ENCODE measurements at regions not wholly inside any gene's neighbourhood (a gene's known extent, or its start where the extent isn't known, plus 50 kb on each side); places are given as distances from the start of the nearest gene placed in this dataset.

DNA sequence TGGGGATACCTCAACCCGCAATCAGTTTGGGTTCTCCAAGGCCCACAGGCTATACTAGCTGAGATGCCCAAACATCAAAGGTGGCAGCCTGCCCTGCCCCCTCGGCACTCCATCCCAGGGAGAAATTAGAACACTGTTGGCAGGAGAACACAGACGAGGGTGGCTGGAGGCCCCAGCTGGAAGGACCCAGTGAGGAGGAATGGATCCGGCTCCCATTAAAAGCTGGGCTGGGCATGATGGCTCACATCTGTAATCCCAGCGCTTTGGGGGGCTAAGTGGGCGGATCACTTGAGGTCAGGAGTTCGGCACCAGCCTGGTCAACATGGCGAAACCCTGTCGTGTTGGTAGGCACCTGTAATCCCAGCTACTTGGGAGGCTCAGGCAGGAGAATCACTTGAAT is 199.9 kb upstream of the GNAI1 start:
- intact Hi-C loops (cut with DNase I): no loop called here
- Histone ChIP-seq H3K9me3 (no peaks in the 10 kb centered on the region), H3K36me3 (no peaks in the 10 kb centered on the region), H3K4me3 (no peak overlapping the region), H3K4me1 (no peaks in the 10 kb centered on the region), H3K27me3 (no peaks in the 10 kb centered on the region), H3K27ac (no peak overlapping the region)
- no peak for DNase-seq
- TF ChIP-seq, protein P1, sequence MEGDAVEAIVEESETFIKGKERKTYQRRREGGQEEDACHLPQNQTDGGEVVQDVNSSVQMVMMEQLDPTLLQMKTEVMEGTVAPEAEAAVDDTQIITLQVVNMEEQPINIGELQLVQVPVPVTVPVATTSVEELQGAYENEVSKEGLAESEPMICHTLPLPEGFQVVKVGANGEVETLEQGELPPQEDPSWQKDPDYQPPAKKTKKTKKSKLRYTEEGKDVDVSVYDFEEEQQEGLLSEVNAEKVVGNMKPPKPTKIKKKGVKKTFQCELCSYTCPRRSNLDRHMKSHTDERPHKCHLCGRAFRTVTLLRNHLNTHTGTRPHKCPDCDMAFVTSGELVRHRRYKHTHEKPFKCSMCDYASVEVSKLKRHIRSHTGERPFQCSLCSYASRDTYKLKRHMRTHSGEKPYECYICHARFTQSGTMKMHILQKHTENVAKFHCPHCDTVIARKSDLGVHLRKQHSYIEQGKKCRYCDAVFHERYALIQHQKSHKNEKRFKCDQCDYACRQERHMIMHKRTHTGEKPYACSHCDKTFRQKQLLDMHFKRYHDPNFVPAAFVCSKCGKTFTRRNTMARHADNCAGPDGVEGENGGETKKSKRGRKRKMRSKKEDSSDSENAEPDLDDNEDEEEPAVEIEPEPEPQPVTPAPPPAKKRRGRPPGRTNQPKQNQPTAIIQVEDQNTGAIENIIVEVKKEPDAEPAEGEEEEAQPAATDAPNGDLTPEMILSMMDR (IDR thresholded peaks at IDR 0.05): no peak
- TF ChIP-seq POLR2A (IDR thresholded peaks at IDR 0.05): no peak
- 82 to 83% methylated on average over 5 to 6 of the region's 9 CpGs for WGBS, 2 donors

DNA sequence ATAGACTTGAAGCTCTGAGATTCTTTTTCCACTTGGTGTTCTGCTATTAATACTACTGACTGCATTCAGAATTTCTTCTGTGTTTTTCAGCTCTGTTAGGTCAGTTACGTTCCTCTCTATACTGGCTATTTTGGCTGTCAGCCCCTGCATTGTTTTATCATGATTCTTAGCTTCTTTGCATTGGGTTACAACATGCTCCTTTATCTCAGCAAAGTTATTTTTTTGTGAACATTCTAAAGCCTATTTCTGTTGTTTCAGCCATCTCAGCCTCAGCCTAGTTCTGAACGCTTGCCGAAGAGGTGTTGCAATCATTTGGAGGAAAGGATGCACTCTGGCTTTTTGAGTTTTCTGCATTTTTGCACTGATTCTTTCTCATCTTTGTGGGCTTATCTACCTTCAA is 201.5 kb upstream of the GNAI1 start:
- H3K9me3 ChIP-seq: no peaks in the 10 kb centered on the region
- no peak overlapping the region for H3K27ac ChIP-seq
- H3K4me1 ChIP-seq: no peaks in the 10 kb centered on the region
- DNase-seq: no peak
- TF ChIP-seq, protein P1 (IDR thresholded peaks at IDR 0.05): no peak
- intact Hi-C loops (cut with DNase I): no loop called here
- H3K4me3 ChIP-seq: no peak overlapping the region
- 75% methylated on average over 3 of the region's 3 CpGs for WGBS, 2 donors
- no peaks in the 10 kb centered on the region for H3K27me3 ChIP-seq
- no peaks in the 10 kb centered on the region for H3K36me3 ChIP-seq

DNA sequence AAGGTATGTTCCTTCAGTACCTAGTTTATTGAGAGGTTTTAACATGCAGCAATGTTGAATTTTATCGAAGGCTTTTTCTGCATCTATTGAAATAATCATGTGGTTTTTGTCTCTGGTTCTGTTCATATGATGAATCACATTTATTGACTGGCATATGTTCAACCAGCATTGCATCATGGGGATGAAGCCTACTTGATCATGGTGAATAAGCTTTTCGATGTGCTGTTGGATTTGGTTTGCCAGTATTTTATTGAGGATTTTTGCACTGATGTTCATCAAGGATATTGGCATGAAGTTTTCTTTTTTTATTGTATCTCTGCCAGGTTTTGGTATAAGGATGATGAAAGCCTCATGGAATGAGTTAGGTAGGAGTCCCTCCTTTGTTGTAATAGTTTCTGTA is 204.0 kb upstream of the GNAI1 start:
- intact Hi-C loops (cut with DNase I): no loop called here
- 67 to 85% methylated on average over 2 of the region's 2 CpGs for WGBS, 2 donors
- TF ChIP-seq, protein P1 (IDR thresholded peaks at IDR 0.05): no peak
- no peak for TF ChIP-seq POLR2A (IDR thresholded peaks at IDR 0.05)
- Histone ChIP-seq H3K9me3 (no peaks in the 10 kb centered on the region), H3K27ac (no peak overlapping the region), H3K36me3 (no peaks in the 10 kb centered on the region), H3K27me3 (no peaks in the 10 kb centered on the region), H3K4me3 (no peak overlapping the region), H3K4me1 (no peaks in the 10 kb centered on the region)
- no peak for DNase-seq

DNA sequence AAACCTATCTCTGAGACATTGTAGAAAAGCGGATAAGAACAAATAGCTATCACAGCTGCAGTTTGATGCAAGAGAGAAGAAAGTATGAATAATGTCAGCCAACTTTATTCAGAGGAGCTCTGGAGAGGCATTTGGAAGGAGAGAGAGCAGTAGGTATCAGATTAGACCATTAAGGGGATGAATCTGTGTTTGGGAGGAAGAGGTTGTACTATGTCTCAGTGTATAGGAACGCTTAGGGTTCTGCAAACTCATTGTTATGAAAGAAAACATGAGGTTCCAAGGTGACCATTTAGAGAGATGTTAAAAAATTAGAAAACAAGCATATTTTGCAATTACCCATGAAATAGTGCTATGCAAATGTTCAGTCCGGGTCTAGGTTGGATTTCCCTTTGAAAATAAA is 207.5 kb upstream of the GNAI1 start:
- intact Hi-C loops (cut with DNase I): no loop called here
- Histone ChIP-seq H3K4me1 (no peaks in the 10 kb centered on the region), H3K4me3 (no peak overlapping the region), H3K27ac (no peak overlapping the region), H3K9me3 (no peaks in the 10 kb centered on the region), H3K27me3 (no peaks in the 10 kb centered on the region), H3K36me3 (no peaks in the 10 kb centered on the region)
- WGBS, 2 donors: 69 to 73% methylated on average over 3 of the region's 3 CpGs
- no peak for TF ChIP-seq POLR2A (IDR thresholded peaks at IDR 0.05)
- TF ChIP-seq, protein P1 (IDR thresholded peaks at IDR 0.05): no peak
- DNase-seq: no peak

DNA sequence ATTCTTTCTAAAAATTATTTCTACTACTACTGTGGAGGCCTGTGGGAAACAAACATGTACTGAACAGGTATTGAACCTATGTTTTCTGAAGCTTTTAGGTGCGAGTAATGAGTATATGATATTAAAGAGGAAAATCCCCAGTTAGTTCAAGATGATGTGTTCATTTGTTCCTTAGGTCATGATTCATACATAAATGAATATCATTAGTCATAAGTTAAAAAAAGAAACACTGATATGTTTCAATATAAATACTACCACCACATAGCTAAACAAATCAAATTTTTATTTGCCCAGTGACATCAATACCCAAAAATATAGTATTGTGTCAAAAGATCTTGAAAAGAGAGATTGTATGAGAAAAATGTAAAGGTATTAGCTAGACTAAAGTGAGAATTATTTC is 210.7 kb upstream of the GNAI1 start:
- no peak for DNase-seq
- no peaks in the 10 kb centered on the region for H3K4me1 ChIP-seq
- WGBS, 2 donors: 53 to 77% methylated on average over 1 of the region's 1 CpG
- no peaks in the 10 kb centered on the region for H3K36me3 ChIP-seq
- no peaks in the 10 kb centered on the region for H3K27me3 ChIP-seq
- TF ChIP-seq, protein P1 (IDR thresholded peaks at IDR 0.05): no peak
- no peak overlapping the region for H3K4me3 ChIP-seq
- H3K9me3 ChIP-seq: no peaks in the 10 kb centered on the region
- H3K27ac ChIP-seq: no peak overlapping the region
- intact Hi-C loops (cut with DNase I): no loop called here
